AG09309 (cell line): ENCODE measurements at regions not wholly inside any gene's neighbourhood (a gene's known extent, or its start where the extent isn't known, plus 50 kb on each side); places are given as distances from the start of the nearest gene placed in this dataset.

Experiments used
- DNase-seq: peaks from one replicate; pipeline ENCODE4 v3.0.0-alpha.2; 2010; ENCODE audit warnings: low read depth
- H3K4me3 ChIP-seq: 2 replicates; pipeline ENCODE4 v1.5.1; 2011; ENCODE audit warnings: mild to moderate bottlenecking, low read depth, low read length, moderate library complexity; ENCODE audit not compliant: control insufficient read depth
- TF ChIP-seq, protein P1 (sequence below): IDR thresholded peaks from 2 replicates; pipeline ENCODE4 v1.5.1; 2011; ENCODE audit warnings: mild to moderate bottlenecking, low read depth, low read length, inconsistent platforms; ENCODE audit not compliant: insufficient read depth, control insufficient read depth; ENCODE audit errors: missing control alignments

DNA sequence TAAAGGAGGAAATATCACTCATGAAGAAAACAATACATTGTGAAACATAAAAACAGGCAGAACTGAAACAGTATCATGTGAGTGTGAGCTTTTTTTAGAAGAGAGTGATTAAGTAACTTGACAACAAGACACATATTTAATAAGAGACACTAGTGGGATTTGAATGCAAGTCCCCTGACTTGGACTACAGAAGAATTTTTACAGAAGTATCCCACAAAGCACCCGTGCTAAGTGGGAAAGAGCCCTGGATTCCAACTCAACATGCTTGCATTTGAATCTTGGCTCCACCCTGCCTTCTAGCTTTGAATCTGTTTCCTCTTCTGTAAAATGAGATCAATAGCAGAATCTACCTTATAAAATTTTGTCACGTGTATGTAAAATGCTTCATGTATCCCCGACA, 166.2 kb downstream of the ZNF365 start:
- DNase-seq = no peak
- no peak overlapping the region for H3K4me3 ChIP-seq
- TF ChIP-seq, protein P1, sequence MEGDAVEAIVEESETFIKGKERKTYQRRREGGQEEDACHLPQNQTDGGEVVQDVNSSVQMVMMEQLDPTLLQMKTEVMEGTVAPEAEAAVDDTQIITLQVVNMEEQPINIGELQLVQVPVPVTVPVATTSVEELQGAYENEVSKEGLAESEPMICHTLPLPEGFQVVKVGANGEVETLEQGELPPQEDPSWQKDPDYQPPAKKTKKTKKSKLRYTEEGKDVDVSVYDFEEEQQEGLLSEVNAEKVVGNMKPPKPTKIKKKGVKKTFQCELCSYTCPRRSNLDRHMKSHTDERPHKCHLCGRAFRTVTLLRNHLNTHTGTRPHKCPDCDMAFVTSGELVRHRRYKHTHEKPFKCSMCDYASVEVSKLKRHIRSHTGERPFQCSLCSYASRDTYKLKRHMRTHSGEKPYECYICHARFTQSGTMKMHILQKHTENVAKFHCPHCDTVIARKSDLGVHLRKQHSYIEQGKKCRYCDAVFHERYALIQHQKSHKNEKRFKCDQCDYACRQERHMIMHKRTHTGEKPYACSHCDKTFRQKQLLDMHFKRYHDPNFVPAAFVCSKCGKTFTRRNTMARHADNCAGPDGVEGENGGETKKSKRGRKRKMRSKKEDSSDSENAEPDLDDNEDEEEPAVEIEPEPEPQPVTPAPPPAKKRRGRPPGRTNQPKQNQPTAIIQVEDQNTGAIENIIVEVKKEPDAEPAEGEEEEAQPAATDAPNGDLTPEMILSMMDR = no peak

DNA sequence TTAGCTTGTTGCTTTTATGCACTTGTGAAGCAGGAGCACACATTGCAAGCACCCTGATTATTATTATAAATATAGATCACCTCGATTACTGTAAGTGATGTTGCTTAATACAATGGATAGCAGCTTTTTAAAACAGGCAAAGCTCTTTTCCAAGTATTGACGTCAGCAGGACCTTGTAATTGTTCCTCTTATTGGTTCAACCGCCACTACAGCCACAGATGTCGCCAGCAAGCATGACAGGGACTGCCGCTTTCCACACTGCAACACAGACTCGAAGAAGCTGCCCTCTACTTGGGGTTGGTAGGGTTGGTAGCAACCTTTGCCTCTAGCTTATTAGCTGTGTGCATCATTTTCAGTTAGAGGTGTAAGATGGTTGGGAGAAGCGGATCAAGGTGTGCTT, 167.6 kb downstream of the ZNF365 start:
- TF ChIP-seq, protein P1 = no peak
- DNase-seq = no peak
- no peak overlapping the region for H3K4me3 ChIP-seq

- TF ChIP-seq, protein P1 = no peak
- no peak overlapping the region for H3K4me3 ChIP-seq
- DNase-seq = no peak
Observed at GRCh38 chr10:62543571-62544355, 169.6 kb downstream of the ZNF365 start.

DNA sequence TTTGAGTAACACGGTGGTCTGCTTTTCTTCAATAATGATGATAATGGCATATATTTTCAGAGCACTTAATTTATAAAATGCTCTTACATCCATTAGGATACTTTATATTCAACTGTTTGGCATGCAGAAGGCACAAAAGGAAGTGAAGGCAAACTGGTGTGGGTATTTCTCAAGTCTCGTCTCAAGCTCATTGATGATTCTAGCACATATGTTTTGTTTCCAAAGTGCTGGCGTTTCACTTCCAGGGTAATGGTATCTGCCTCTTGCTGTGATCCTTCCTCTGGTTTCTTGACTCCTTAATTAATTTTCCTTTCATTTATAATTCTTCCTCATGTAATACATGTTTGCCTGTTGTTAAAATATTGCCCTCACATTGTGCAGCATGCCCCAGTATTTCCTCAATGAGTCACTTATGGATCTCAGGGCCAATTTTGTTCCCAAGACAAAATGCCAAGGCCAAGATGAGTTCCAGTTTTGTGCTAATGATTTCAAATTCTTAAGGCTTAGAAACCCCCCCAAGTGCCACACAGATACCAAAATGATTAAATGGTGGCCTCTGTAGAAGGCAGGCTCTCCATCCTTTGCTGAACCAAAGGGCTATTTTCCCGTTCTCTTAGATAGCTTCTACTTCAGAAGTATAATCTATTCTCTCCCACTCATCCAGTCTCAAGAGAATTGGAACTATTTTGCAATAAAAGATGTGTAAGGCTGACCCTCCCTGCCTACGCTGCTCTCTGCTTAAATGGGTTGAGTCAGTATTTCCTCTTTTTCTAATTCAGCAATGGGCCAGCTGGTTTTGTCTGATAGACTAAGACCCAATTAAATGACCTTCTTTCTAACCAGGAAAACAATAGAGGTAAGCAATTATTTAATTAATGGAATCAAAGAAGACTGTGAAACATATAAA, 171.2 kb downstream of the ZNF365 start:
- TF ChIP-seq, protein P1 = no peak
- H3K4me3 ChIP-seq = no peak overlapping the region
- DNase-seq = peak; percentile 79

- no peak overlapping the region for H3K4me3 ChIP-seq
- TF ChIP-seq, protein P1 = no peak
- no peak for DNase-seq
Observed at GRCh38 chr10:62548686-62549085, 174.5 kb downstream of the ZNF365 start.

GRCh38 chr10:62550173-62550572, 176.0 kb downstream of the ZNF365 start:
- DNase-seq = no peak
- no peak overlapping the region for H3K4me3 ChIP-seq
- TF ChIP-seq, protein P1 = no peak
